GM23248 (cell line): ENCODE measurements at regions not wholly inside any gene's neighbourhood (a gene's known extent, or its start where the extent isn't known, plus 50 kb on each side); places are given as distances from the start of the nearest gene placed in this dataset.

Source experiments
- EZH2 ChIP-seq: fragments of 200-600 bp; sonication (generic); IDR thresholded peaks from 2 replicates; pipeline ENCODE4 v1.6.1; 2018; ENCODE audit warnings: antibody characterized with exemption, mild to moderate bottlenecking; ENCODE audit not compliant: insufficient read depth, poor library complexity, severe bottlenecking
- EZH2phosphoT487 ChIP-seq: fragments of 200-600 bp; sonication (generic); IDR thresholded peaks from 2 replicates; pipeline ENCODE4 v1.6.1; 2018; ENCODE audit warnings: antibody characterized with exemption, moderate library complexity, mild to moderate bottlenecking, low read depth; ENCODE audit not compliant: insufficient read depth

GRCh38 chr4:188387179-188387791 is 248.0 kb downstream of the TRIML1 start:
- TF ChIP-seq EZH2 = no peak
- no peak for TF ChIP-seq EZH2phosphoT487
